GM12891 (cell line): ENCODE measurements at regions not wholly inside any gene's neighbourhood (a gene's known extent, or its start where the extent isn't known, plus 50 kb on each side); places are given as distances from the start of the nearest gene placed in this dataset.

Source experiments
- PAX5 ChIP-seq: IDR thresholded peaks from 2 replicates; pipeline ENCODE4 v1.6.1; 2011; ENCODE audit warnings: low read length, moderate library complexity, mild to moderate bottlenecking; ENCODE audit not compliant: insufficient read depth, severe bottlenecking
- POLR2A ChIP-seq: IDR thresholded peaks from 2 replicates; pipeline ENCODE4 v1.6.1; 2011; ENCODE audit warnings: low read depth, low read length, control low read depth
- POLR2AphosphoS5 ChIP-seq: IDR thresholded peaks from 2 replicates; pipeline ENCODE4 v1.6.1; 2011; ENCODE audit warnings: low read depth, low read length, control low read depth
- POU2F2 ChIP-seq: IDR thresholded peaks from 2 replicates; pipeline ENCODE4 v1.6.1; 2011; ENCODE audit warnings: low read depth, mild to moderate bottlenecking, control low read depth, low read length, moderate library complexity
- SPI1 ChIP-seq: IDR thresholded peaks from 2 replicates; pipeline ENCODE4 v1.6.1; 2011; ENCODE audit warnings: low read depth, low read length, control low read depth
- TAF1 ChIP-seq: IDR thresholded peaks from 2 replicates; pipeline ENCODE4 v1.6.1; 2011; ENCODE audit warnings: low read depth, low read length, control low read depth

DNA sequence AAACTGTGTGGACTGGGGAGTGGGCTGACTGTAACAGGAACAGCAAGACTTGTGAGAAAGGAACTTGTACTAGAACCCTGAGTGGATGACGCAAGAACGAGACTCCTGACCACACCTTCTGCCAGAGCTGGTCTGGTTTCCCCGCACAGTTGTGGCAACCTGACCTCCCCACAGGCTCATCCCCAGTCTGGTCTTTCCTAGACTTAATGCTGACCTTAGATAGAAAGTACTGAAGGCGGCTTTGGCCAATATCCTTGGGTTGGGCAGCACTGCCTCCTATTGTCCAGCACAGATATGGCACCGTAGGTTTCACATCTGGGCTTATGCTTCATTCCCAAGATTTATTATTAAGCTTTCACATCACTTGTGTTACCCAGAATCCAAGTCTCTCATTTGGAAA, 137.8 kb upstream of the FRG1 start:
- TF ChIP-seq POLR2A (no peak), TAF1 (no peak), POLR2AphosphoS5 (no peak), PAX5 (no peak), SPI1 (no peak), POU2F2 (no peak)
